Activated CD4-positive, alpha-beta T cell treated with anti-CD3 and anti-CD28 coated beads for 36 hours (primary cell): ENCODE measurements at regions not wholly inside any gene's neighbourhood (a gene's known extent, or its start where the extent isn't known, plus 50 kb on each side); places are given as distances from the start of the nearest gene placed in this dataset.

Experiments used
- ATAC-seq: fragments of 200-7000 bp; cut with Tn5 transposase; one replicate; pipeline ENCODE4 v1.10.0; 2021; ENCODE audit warnings: mild to moderate bottlenecking, moderate library complexity
- CTCF ChIA-PET: fragments of 350-600 bp; sonication (Branson Sonifier 250); formaldehyde crosslinking; loops from one replicate; lab custom pipeline; 2021; ENCODE audit warnings: antibody characterized with exemption; lab: Charles Lee
- POLR2A ChIA-PET: fragments of 350-600 bp; sonication (Branson Sonifier 250); formaldehyde crosslinking; loops from one replicate; lab custom pipeline; 2021; ENCODE audit warnings: antibody characterized with exemption, inconsistent platforms; lab: Charles Lee
- DNase-seq: peaks from one replicate; pipeline ENCODE4 v3.0.0-alpha.2; 2020
- H3K27ac Mint-ChIP-seq: one replicate; pipeline ENCODE4 v1.8.0; 2021; ENCODE audit warnings: mixed read lengths
- H3K27me3 Mint-ChIP-seq: one replicate; pipeline ENCODE4 v1.8.0; 2021; ENCODE audit warnings: mixed read lengths
- H3K36me3 Mint-ChIP-seq: one replicate; pipeline ENCODE4 v1.8.0; 2021; ENCODE audit warnings: low read depth, mixed read lengths
- H3K4me1 Mint-ChIP-seq: one replicate; pipeline ENCODE4 v1.8.0; 2021; ENCODE audit warnings: mixed read lengths
- H3K4me3 Mint-ChIP-seq: one replicate; pipeline ENCODE4 v1.8.0; 2021; ENCODE audit warnings: mild to moderate bottlenecking, moderate library complexity, mixed read lengths
- H3K9me3 Mint-ChIP-seq: one replicate; pipeline ENCODE4 v1.8.0; 2021; ENCODE audit warnings: low read depth, mixed read lengths
- intact Hi-C, 2 experiments: fragments of 100-400 bp; cut with DNase I in 1 of 2; cut with micrococcal nuclease in 1 of 2; formaldehyde crosslinking; loops; one replicate each; pipeline versions ENCODE4 v1.14.2 to v1.15.1; 2022 to 2024; cut with DNase I, micrococcal nuclease

- POLR2A ChIA-PET: no interaction called here
- ATAC-seq: no peak
- H3K27me3 Mint-ChIP-seq: peaks cover 39% of the 10 kb centered on the region
- no peak overlapping the region for H3K27ac Mint-ChIP-seq
- no peaks in the 10 kb centered on the region for H3K36me3 Mint-ChIP-seq
- no peak overlapping the region for H3K4me3 Mint-ChIP-seq
- no peaks in the 10 kb centered on the region for H3K4me1 Mint-ChIP-seq
- peak; percentile 46 for DNase-seq
- CTCF ChIA-PET: no interaction called here
- H3K9me3 Mint-ChIP-seq: no peaks in the 10 kb centered on the region
- intact Hi-C loops: loop anchor here in 1 of 2 experiments (2.0 kb wide), 1 partner anchor 763 kb away; no protein-coding TSS in a partner anchor
These were observed 150.1 kb downstream of the DHX35 start for GRCh38 chr20:39112178-39112743.

GRCh38 chr20:39111359-39112177 lies 149.4 kb downstream of the DHX35 start:
- Mint-ChIP-seq H3K36me3 (no peaks in the 10 kb centered on the region), H3K4me3 (no peak overlapping the region), H3K27me3 (peaks cover 42% of the 10 kb centered on the region), H3K27ac (no peak overlapping the region), H3K9me3 (peaks cover 2% of the 10 kb centered on the region), H3K4me1 (no peaks in the 10 kb centered on the region)
- DNase-seq: no peak
- ChIA-PET POLR2A (no interaction called here), CTCF (interaction anchor here (0.6 kb wide), 1 partner anchor 470 kb away, joined by 3 read pairs; no protein-coding TSS in a partner anchor)
- no peak for ATAC-seq
- intact Hi-C loops: loop anchor here in 1 of 2 experiments (2.0 kb wide), 1 partner anchor 763 kb away; no protein-coding TSS in a partner anchor

GRCh38 chr20:39110819-39111136 lies 148.6 kb downstream of the DHX35 start:
- Mint-ChIP-seq H3K9me3 (peaks cover 5% of the 10 kb centered on the region), H3K27me3 (peaks cover 46% of the 10 kb centered on the region), H3K27ac (no peak overlapping the region), H3K4me3 (no peak overlapping the region), H3K36me3 (no peaks in the 10 kb centered on the region), H3K4me1 (no peaks in the 10 kb centered on the region)
- intact Hi-C loops: no loop called here
- no peak for ATAC-seq
- DNase-seq: no peak
- CTCF ChIA-PET: interaction anchor here (0.6 kb wide), 1 partner anchor 471 kb away, joined by 3 read pairs; no protein-coding TSS in a partner anchor
- POLR2A ChIA-PET: no interaction called here

GRCh38 chr20:39109933-39110818 lies 148.0 kb downstream of the DHX35 start:
- ATAC-seq (no peak), DNase-seq (no peak)
- Mint-ChIP-seq H3K27ac (no peak overlapping the region), H3K36me3 (no peaks in the 10 kb centered on the region), H3K9me3 (peaks cover 6% of the 10 kb centered on the region), H3K27me3 (peaks cover 44% of the 10 kb centered on the region), H3K4me3 (no peak overlapping the region), H3K4me1 (no peaks in the 10 kb centered on the region)
- CTCF ChIA-PET: interaction anchor here (0.6 kb wide), 1 partner anchor 472 kb away, joined by 3 read pairs; no protein-coding TSS in a partner anchor
- POLR2A ChIA-PET: no interaction called here
- intact Hi-C loops: no loop called here

GRCh38 chr20:39108746-39109145 lies 146.6 kb downstream of the DHX35 start:
- Mint-ChIP-seq H3K27me3 (peaks cover 46% of the 10 kb centered on the region), H3K27ac (no peak overlapping the region), H3K9me3 (peaks cover 6% of the 10 kb centered on the region), H3K4me3 (no peak overlapping the region), H3K36me3 (no peaks in the 10 kb centered on the region), H3K4me1 (no peaks in the 10 kb centered on the region)
- DNase-seq (no peak), ATAC-seq (no peak)
- intact Hi-C loops: no loop called here
- CTCF ChIA-PET: interaction anchor here (1.1 to 1.7 kb wide), 3 partner anchors 8 to 27 kb away, joined by 3 to 5 read pairs (median 3); no protein-coding TSS in a partner anchor
- POLR2A ChIA-PET: no interaction called here

- intact Hi-C loops: no loop called here
- DNase-seq (no peak), ATAC-seq (no peak)
- Mint-ChIP-seq H3K27me3 (peaks cover 45% of the 10 kb centered on the region), H3K36me3 (no peaks in the 10 kb centered on the region), H3K9me3 (peaks cover 9% of the 10 kb centered on the region), H3K4me3 (no peak overlapping the region), H3K27ac (no peak overlapping the region), H3K4me1 (no peaks in the 10 kb centered on the region)
- CTCF ChIA-PET: interaction anchor here (0.6 to 2.2 kb wide), 6 partner anchors 9 to 1691 kb away, joined by 3 to 9 read pairs (median 3); no protein-coding TSS in a partner anchor
- POLR2A ChIA-PET: no interaction called here
These were observed 145.6 kb downstream of the DHX35 start for GRCh38 chr20:39107741-39108140.

GRCh38 chr20:39106791-39107190 lies 144.6 kb downstream of the DHX35 start:
- POLR2A ChIA-PET: no interaction called here

GRCh38 chr20:39105551-39105950 lies 143.4 kb downstream of the DHX35 start:
- DNase-seq (peak; percentile 10), ATAC-seq (no peak)
- H3K27ac Mint-ChIP-seq: no peak overlapping the region
- no peaks in the 10 kb centered on the region for H3K4me1 Mint-ChIP-seq
- intact Hi-C loops: no loop called here
- H3K36me3 Mint-ChIP-seq: no peaks in the 10 kb centered on the region
- ChIA-PET CTCF (interaction anchor here (2.0 kb wide), 1 partner anchor 17 kb away, joined by 4 read pairs; no protein-coding TSS in a partner anchor), POLR2A (no interaction called here)
- peaks cover 39% of the 10 kb centered on the region for H3K27me3 Mint-ChIP-seq
- peaks cover 9% of the 10 kb centered on the region for H3K9me3 Mint-ChIP-seq
- H3K4me3 Mint-ChIP-seq: no peak overlapping the region

More at GRCh38 chr20:39106791-39107190, 144.6 kb downstream of the DHX35 start:
- Mint-ChIP-seq H3K27ac (no peak overlapping the region), H3K9me3 (peaks cover 9% of the 10 kb centered on the region), H3K36me3 (no peaks in the 10 kb centered on the region), H3K27me3 (peaks cover 43% of the 10 kb centered on the region), H3K4me1 (no peaks in the 10 kb centered on the region), H3K4me3 (no peak overlapping the region)
- DNase-seq: no peak
- CTCF ChIA-PET: interaction anchor here (2.0 to 2.2 kb wide), 2 partner anchors 18 to 56 kb away, joined by 4 to 9 read pairs; no protein-coding TSS in a partner anchor
- ATAC-seq: no peak
- intact Hi-C loops: no loop called here

GRCh38 chr20:39103732-39104131 lies 141.6 kb downstream of the DHX35 start:
- Mint-ChIP-seq H3K27ac (no peak overlapping the region), H3K9me3 (peaks cover 9% of the 10 kb centered on the region), H3K4me3 (no peak overlapping the region), H3K36me3 (no peaks in the 10 kb centered on the region), H3K27me3 (peaks cover 34% of the 10 kb centered on the region), H3K4me1 (no peaks in the 10 kb centered on the region)
- intact Hi-C loops: no loop called here
- POLR2A ChIA-PET: no interaction called here
- ATAC-seq: no peak
- CTCF ChIA-PET: interaction anchor here (0.7 to 0.8 kb wide), 3 partner anchors 26 to 470 kb away, joined by 3 to 6 read pairs (median 3); no protein-coding TSS in a partner anchor
- DNase-seq: no peak

- H3K36me3 Mint-ChIP-seq: no peaks in the 10 kb centered on the region
- DNase-seq (no peak), ATAC-seq (no peak)
- no peak overlapping the region for H3K27ac Mint-ChIP-seq
- intact Hi-C loops: no loop called here
- peaks cover 9% of the 10 kb centered on the region for H3K9me3 Mint-ChIP-seq
- peaks cover 34% of the 10 kb centered on the region for H3K27me3 Mint-ChIP-seq
- no peaks in the 10 kb centered on the region for H3K4me1 Mint-ChIP-seq
- no peak overlapping the region for H3K4me3 Mint-ChIP-seq
- POLR2A ChIA-PET: no interaction called here
- CTCF ChIA-PET: interaction anchor here (0.7 to 0.8 kb wide), 2 partner anchors 26 to 406 kb away, joined by 3 to 6 read pairs; no protein-coding TSS in a partner anchor
These were observed 141.2 kb downstream of the DHX35 start for GRCh38 chr20:39103305-39103704.

- no peaks in the 10 kb centered on the region for H3K4me1 Mint-ChIP-seq
- ChIA-PET POLR2A (no interaction called here), CTCF (no interaction called here)
- no peak overlapping the region for H3K4me3 Mint-ChIP-seq
- DNase-seq: no peak
- intact Hi-C loops: no loop called here
- no peaks in the 10 kb centered on the region for H3K36me3 Mint-ChIP-seq
- no peak for ATAC-seq
- H3K9me3 Mint-ChIP-seq: peaks cover 9% of the 10 kb centered on the region
- no peak overlapping the region for H3K27ac Mint-ChIP-seq
- peaks cover 26% of the 10 kb centered on the region for H3K27me3 Mint-ChIP-seq
These were observed 139.8 kb downstream of the DHX35 start for GRCh38 chr20:39101895-39102294.
